Activated naive CD4-positive, alpha-beta T cell treated with anti-CD3 and anti-CD28 coated beads, Interleukin-2, amount 50 U/mL, for 72 hours (primary cell): ENCODE measurements at regions not wholly inside any gene's neighbourhood (a gene's known extent, or its start where the extent isn't known, plus 50 kb on each side); places are given as distances from the start of the nearest gene placed in this dataset.

Source experiments
- ATAC-seq, 2 donors: fragments of 150-1000 bp; cut with Tn5 transposase; 2 replicates each; pipeline ENCODE4 v1.10.0; 2021; ENCODE audit warnings: mild to moderate bottlenecking in 2 of 2, moderate library complexity in 2 of 2
- DNase-seq, 2 donors: peaks; one replicate each; pipeline ENCODE4 v3.0.0; 2021 to 2022; ENCODE audit warnings: low spot score in 2 of 2
- H3K27ac Mint-ChIP-seq, 2 donors: one replicate each; pipeline ENCODE4 v1.8.0; 2022; ENCODE audit warnings: mild to moderate bottlenecking in 2 of 2, mixed read lengths in 2 of 2
- H3K36me3 Mint-ChIP-seq, 2 donors: one replicate each; pipeline ENCODE4 v1.8.0; 2022; ENCODE audit warnings: mixed read lengths in 2 of 2
- H3K9me3 Mint-ChIP-seq, 2 donors: one replicate each; pipeline ENCODE4 v1.8.0; 2022; ENCODE audit warnings: mixed read lengths in 2 of 2

DNA sequence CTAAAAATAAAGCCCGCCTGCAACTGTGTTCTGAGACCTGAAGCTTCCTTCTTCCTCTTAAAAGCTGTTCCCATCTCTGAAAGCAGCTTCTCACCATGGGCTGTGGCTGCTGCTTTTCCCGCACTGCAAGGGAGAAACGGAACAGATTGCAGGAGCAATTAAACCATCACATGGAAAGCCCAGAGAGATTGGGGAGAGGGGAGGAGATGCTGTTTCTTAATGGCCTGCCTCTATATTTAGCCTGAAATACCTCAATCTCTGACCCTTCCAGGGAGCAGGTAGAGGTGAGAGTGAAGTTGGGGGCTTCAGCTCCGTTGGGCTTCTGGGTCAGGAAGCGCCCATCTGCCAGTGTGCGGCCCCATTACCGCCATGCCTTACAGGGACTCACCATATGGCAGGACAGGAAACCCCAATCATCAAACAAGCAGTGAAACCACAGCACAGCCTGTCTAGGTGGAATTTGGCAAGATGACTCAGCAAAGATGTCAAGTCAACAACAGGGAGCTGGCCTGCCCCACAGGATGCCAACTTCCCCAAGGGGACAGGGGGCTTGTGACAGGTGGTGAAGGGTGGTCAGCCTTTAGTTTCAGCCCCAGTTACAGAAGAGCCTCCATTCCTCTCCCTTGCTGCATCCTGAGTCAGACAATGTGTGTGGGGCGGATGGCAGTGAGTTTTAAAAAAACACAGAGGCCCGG lies 286.6 kb upstream of the CCL2 start:
- DNase-seq (peak in 1 of 2 donors; percentile 18), ATAC-seq (peak; percentile 75 to 79)
- H3K9me3 Mint-ChIP-seq = no peaks in the 10 kb centered on the region
- H3K27ac Mint-ChIP-seq = peak overlapping the region in 1 of 2 donors; percentile 11
- no peaks in the 10 kb centered on the region for H3K36me3 Mint-ChIP-seq

DNA sequence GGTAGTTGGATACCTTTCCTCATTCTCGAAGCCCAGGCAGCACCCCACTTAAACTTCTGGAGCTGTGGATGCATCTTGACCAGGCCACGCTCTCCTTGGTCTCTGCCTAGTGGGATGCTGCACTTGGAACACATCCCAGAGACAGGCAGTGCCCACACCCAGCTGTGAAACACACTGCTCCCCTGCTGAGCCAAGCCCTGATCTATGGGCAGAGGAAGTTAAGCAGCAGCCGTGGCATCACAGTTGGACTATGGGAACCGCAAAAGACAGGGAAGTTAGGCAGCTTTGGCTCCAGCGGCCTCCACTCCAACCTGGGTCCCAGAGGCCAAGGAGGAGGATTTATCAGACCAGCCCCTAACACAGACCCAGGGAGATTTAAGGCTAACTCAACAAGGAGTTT lies 284.8 kb upstream of the CCL2 start:
- ATAC-seq (no peak), DNase-seq (no peak)
- Mint-ChIP-seq H3K27ac (no peak overlapping the region), H3K9me3 (no peaks in the 10 kb centered on the region), H3K36me3 (no peaks in the 10 kb centered on the region)

GRCh38 chr17:33972763-33973162 lies 282.3 kb upstream of the CCL2 start:
- DNase-seq (no peak), ATAC-seq (no peak)
- Mint-ChIP-seq H3K27ac (no peak overlapping the region), H3K36me3 (no peaks in the 10 kb centered on the region), H3K9me3 (peaks cover 0 to 6% of the 10 kb centered on the region in 2 donors)

GRCh38 chr17:33973491-33973890 lies 281.6 kb upstream of the CCL2 start:
- no peak for ATAC-seq
- H3K9me3 Mint-ChIP-seq = peaks cover 0 to 6% of the 10 kb centered on the region in 2 donors
- no peak overlapping the region for H3K27ac Mint-ChIP-seq
- no peaks in the 10 kb centered on the region for H3K36me3 Mint-ChIP-seq
- no peak for DNase-seq

GRCh38 chr17:33974276-33974675 lies 280.8 kb upstream of the CCL2 start:
- Mint-ChIP-seq H3K9me3 (peaks cover 0 to 6% of the 10 kb centered on the region in 2 donors), H3K27ac (no peak overlapping the region), H3K36me3 (no peaks in the 10 kb centered on the region)
- no peak for DNase-seq
- no peak for ATAC-seq

GRCh38 chr17:33976831-33977230 lies 278.3 kb upstream of the CCL2 start:
- peaks cover 0 to 6% of the 10 kb centered on the region in 2 donors for H3K9me3 Mint-ChIP-seq
- no peak for DNase-seq
- H3K27ac Mint-ChIP-seq = no peak overlapping the region
- no peaks in the 10 kb centered on the region for H3K36me3 Mint-ChIP-seq
- no peak for ATAC-seq

GRCh38 chr17:33977729-33978514 lies 277.2 kb upstream of the CCL2 start:
- Mint-ChIP-seq H3K9me3 (peaks cover 0 to 6% of the 10 kb centered on the region in 2 donors), H3K27ac (no peak overlapping the region), H3K36me3 (no peaks in the 10 kb centered on the region)
- ATAC-seq = no peak
- DNase-seq = no peak

- no peak for ATAC-seq
Observed at GRCh38 chr17:33978889-33979288, 276.2 kb upstream of the CCL2 start.

GRCh38 chr17:33980193-33980592 lies 274.9 kb upstream of the CCL2 start:
- no peak overlapping the region for H3K27ac Mint-ChIP-seq
- no peaks in the 10 kb centered on the region for H3K36me3 Mint-ChIP-seq
- no peak for DNase-seq
- ATAC-seq = no peak
- peaks cover 0 to 6% of the 10 kb centered on the region in 2 donors for H3K9me3 Mint-ChIP-seq

More at GRCh38 chr17:33978889-33979288, 276.2 kb upstream of the CCL2 start:
- Mint-ChIP-seq H3K9me3 (peaks cover 0 to 6% of the 10 kb centered on the region in 2 donors), H3K36me3 (no peaks in the 10 kb centered on the region), H3K27ac (no peak overlapping the region)
- DNase-seq = no peak

DNA sequence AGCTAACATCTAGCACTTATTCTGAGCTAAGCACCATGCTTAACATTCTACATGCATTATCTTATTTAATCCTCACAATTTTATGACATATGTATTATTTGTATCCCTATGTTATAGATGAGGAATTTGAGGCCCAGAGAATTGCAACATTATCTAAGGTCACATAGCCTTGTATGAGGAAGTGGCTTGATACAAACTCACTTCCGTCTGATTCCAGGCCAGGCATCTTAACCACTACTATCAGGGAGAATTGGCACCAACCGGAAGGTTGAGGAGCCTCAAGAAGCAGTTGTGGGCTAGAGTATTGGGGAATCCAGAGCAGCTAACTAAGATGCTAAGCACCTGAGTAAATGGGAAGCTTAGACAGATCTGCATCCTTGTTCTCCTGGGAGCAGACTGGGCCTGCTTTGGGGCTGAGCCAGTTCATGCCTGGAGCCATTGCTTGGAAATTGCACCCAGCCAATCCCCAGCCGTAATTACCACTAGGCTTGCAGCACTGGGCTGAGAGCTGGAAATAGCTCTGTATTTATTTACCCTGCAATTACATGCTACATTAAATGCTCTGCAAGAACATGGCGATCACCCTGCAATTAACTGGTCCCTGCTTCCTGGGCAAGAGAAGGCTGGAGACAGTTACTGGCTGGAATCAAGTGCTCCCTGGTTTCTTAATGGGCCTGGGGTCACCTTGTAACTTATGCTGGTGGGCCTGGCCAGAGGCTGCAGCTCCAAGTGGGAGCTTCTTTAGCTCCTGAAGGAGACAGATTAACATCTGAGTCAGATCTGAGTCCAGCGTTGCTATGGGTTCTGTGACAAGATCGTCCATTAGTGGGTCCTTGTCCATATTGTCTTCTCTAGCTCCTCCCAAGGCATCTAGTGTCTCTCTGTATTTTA lies 273.1 kb upstream of the CCL2 start:
- Mint-ChIP-seq H3K36me3 (no peaks in the 10 kb centered on the region), H3K9me3 (no peaks in the 10 kb centered on the region), H3K27ac (no peak overlapping the region)
- ATAC-seq (no peak), DNase-seq (no peak)

GRCh38 chr17:33982909-33983308 lies 272.2 kb upstream of the CCL2 start:
- H3K9me3 Mint-ChIP-seq = no peaks in the 10 kb centered on the region

DNA sequence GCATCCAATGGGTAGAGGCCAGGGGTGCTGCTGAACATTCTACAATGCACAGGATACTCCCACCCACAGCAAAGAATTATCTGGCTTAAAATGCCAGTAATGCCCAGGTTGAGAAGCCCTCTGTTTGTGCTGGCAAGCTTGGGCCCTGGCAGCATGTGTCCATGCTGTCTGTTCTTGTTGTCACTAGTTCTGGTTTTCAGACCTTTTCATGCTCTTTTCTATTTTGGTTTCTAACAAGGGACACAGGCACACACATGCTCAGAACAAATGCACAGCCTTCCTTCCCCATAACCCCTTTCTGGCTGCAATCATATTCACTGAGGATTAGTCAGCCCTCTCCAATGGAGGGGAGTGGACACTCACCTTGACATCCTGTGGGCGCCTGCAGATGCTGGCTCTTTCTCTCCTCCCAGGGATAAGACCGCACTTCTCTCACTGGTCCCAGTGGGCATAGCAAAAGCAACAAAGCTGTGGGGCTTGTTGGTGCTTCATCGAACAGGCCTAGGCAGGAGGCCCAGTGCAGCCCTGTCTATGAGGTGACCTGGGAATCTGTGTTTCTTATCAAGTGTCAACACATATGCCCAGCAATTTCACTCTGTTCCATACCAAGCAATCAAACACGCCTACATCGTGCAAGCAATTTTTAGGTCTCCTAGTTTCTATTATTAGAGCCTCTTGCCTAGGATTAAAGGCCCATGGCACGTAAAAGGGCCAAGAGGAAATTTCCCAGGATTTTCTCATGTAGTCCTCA lies 271.1 kb upstream of the CCL2 start:
- ATAC-seq = no peak
- Mint-ChIP-seq H3K27ac (no peak overlapping the region), H3K36me3 (no peaks in the 10 kb centered on the region), H3K9me3 (no peaks in the 10 kb centered on the region)
- DNase-seq = no peak

More at GRCh38 chr17:33982909-33983308, 272.2 kb upstream of the CCL2 start:
- no peaks in the 10 kb centered on the region for H3K36me3 Mint-ChIP-seq
- DNase-seq (no peak), ATAC-seq (no peak)
- no peak overlapping the region for H3K27ac Mint-ChIP-seq

GRCh38 chr17:33986088-33986487 lies 269.0 kb upstream of the CCL2 start:
- DNase-seq = no peak
- H3K27ac Mint-ChIP-seq = peak overlapping the region in 1 of 2 donors; percentile 11
- ATAC-seq = no peak
- H3K36me3 Mint-ChIP-seq = no peaks in the 10 kb centered on the region
- no peaks in the 10 kb centered on the region for H3K9me3 Mint-ChIP-seq

DNA sequence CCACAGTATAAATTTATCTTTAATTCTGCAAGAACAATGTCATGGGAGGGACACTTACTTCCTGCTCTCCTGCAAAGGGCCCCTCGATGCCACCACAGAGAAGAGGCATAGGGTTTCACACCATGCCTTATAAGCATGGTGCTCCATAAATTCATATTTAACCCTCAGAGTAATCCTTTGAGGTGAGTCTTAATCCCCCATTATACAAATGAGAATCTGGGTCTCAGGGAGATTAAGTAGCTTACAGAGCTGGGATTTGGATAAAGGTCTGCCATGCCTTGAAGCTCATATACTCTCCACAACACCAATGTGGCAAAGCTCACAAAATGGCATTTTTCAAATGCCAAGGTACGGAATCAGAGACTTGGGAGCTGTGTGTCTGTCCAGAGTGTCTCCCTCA lies 268.5 kb upstream of the CCL2 start:
- H3K27ac Mint-ChIP-seq = no peak overlapping the region
- no peak for ATAC-seq
- no peaks in the 10 kb centered on the region for H3K36me3 Mint-ChIP-seq

DNA sequence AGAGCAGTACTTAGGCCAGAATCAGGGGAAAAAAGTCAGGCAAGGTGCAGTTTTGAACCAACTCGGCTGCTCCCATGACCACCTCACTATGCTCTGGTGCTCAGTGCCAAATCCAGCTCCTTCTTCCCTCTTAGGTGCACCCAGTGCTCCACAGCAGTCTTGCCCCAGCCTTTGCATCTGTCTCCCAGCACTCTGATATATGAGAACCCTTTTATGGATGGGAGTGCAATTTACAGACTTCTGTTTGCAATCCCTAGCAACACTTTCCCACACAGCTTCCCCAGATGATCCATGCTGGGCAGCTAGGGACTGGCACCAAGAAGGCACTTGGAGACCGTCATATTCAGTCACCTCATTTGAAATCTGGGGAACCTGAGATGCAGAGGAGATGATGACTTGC lies 267.9 kb upstream of the CCL2 start:
- DNase-seq (no peak), ATAC-seq (no peak)
- Mint-ChIP-seq H3K36me3 (no peaks in the 10 kb centered on the region), H3K27ac (no peak overlapping the region), H3K9me3 (no peaks in the 10 kb centered on the region)

More for the DNA sequence above, 268.5 kb upstream of the CCL2 start:
- no peaks in the 10 kb centered on the region for H3K9me3 Mint-ChIP-seq
- no peak for DNase-seq

DNA sequence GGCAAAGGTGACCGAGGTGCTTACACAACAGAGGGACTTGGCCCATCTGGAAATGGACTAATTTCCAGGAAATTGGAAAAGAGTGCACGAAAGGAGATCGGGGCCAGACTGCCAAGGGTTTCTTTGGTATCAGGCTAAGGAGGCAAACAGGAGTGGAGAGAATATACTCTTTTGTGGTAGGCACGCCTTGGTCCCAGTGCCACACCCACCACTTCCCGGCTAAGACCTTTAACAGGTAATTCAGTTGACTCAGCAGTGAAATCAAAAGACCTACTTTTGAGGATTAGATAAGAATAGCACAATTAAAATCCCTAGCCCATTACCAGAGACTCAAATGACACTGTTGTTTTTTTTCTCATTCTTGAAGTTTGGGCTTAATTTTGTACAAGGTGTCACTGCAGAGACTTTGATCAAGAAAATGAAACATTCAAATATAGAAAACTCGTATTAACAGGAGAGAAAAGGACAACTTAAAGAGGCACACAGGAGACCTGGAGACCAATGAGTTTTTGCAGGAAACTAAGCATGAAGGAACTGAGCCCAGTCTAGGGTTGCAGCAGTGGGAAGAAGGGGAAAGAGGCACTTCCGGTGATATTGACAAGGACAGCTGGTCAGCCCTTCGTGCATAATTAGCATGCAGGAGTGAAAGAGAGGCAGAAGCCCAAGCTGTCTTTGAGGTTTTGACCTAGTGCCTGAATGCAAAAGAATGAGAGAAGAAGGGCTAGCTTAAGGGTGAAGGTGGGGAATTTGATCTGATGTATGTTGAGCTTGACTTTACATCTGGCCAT lies 265.5 kb upstream of the CCL2 start:
- DNase-seq (no peak), ATAC-seq (no peak)
- Mint-ChIP-seq H3K9me3 (no peaks in the 10 kb centered on the region), H3K36me3 (no peaks in the 10 kb centered on the region), H3K27ac (no peak overlapping the region)
